HG03571 (cell line): ENCODE measurements at regions not wholly inside any gene's neighbourhood (a gene's known extent, or its start where the extent isn't known, plus 50 kb on each side); places are given as distances from the start of the nearest gene placed in this dataset.
"Not testable (repeated sequence)": the region's sequence is repeated elsewhere in the genome, so short reads cannot be mapped to it uniquely, and the experiment has no call there.

Experiments
- ATAC-seq: cut with Tn5 transposase; IDR thresholded peaks from one replicate; pipeline ENCODE4 v1.9.1; 2021; ENCODE audit not compliant: unreplicated experiment

DNA sequence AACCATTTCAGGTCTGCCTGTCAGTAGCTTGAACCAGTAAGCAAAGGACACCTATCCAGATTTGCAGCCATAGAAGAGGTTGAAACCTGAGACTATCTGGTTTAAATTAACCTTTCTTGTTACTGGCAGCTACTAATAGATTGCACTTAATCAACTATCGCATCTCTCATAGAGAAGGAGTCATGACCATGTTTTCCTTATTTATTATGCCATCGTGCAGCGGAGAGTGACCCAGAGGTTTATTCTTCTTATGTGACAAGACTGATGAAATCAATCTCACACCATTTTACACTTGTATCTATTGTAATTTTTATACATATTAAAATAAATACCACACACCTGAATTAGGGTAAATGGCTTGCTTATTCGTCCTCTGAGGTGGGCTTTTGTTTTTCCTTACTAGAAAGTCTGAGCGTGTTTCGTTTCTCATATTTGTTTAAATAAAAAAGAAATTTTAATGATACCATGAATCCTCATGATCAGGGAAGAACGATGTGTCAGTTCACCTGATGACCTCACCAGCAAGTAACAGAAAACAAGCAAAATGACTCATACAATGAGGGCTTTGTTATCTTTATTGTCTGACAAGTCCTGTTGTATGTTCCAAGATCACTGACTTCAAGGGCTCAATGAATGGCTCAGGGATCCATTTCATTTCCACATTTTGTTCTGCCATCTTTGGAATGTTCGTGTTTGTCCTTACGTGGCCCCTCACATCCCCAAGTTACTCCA, 379.5 kb upstream of the DPH6 start:
- no peak for ATAC-seq

- ATAC-seq, result no peak
Observed at GRCh38 chr15:35926007-35926380, 380.0 kb upstream of the DPH6 start.

DNA sequence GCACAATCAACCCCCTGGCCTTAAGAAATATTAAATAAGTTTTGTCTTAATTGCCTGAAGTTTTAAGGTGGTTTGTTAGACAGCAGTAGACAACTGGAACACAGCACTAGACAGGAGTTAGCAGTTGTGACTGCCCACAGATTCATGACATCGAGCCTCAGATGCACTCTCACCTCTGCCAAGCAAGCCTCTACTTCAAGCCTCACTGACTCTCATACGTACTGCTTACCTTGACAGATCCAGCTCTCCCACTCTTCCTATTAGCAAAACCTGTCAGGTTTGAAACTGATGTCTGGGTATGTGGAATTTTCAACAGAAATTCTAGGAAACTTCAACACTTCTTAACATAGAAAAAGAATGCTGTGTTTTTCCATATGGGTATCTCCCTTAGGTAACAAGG, 382.9 kb upstream of the DPH6 start:
- ATAC-seq, result no peak

DNA sequence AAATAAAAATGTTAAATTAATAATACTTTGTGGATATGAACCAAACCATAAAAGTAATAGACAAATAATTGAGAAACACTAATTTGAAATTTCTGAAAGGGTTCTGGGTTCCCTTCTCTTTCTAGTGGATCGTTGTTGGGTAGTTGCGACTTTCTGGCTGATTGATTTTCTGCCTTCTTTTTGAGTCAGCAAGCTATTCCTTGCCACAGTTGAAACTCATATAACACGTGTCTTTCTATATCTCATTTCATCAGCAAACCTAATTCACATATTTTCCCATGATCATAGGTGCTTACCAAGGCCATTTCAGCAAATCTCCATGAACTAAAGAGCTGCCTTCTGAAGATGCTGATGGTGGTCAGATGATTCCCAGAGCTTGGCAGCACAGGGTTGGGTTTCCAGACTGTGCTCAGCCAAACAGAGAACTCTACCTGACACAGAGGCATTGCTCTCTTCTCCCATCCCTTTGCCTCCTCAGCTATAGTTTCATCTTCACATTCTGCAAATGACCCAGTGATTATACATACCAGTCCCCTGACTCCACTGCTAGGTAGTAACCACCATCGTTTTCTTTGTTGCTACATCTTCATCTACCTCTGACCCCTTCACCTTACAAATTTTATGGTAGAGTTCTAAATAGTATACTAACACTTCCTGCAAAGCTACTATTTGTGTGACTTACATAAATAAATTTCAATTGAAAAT, 383.9 kb upstream of the DPH6 start:
- ATAC-seq, result peak; percentile 69

DNA sequence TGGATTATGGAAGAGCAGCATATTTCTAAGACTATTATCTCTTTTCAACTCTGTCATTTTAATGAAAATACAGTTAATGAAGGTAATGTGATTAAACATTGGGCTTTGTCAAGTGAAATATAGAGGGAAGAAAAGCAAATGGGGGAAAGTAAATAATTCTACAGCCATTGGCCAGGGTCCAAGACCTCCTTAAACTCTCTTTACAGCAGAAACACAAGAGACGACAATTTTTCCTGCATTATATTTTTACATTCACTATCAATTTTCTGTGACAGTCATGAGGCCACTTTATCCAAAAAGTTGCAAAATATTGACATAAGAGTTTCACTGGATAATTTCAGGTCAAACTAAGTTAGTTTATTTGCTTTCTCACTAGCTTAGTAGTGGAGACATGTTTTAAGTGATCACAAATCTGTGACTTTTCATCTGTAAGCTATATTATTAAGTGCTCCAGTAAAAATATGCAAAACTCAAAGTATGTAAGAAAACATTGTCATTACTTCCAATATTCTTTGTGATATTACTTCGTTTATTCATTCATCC, 385.9 kb upstream of the DPH6 start:
- ATAC-seq, result no peak

GRCh38 chr15:35932531-35932930, 386.6 kb upstream of the DPH6 start:
- ATAC-seq, result no peak

DNA sequence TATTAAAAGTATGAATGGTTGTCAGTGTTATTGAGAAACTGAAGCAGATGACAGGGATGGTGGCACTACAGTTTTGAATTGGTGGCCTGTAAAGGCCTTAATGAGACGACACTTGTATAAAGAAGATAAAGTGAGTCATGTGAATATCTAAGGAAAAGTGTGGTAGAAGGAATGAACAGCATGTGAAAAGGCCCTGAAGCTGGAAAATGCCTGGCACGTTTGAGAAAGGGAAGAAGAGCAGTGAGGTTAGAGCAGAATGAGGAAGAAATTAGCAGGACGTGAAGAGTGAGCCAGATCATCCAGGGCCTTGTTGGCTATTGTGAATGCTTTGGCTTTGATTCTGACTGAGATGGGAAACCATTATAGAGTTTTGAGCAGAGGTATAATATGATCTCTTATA, 387.6 kb upstream of the DPH6 start:
- no peak for ATAC-seq

GRCh38 chr15:35934383-35935049, 388.6 kb upstream of the DPH6 start:
- no peak for ATAC-seq

DNA sequence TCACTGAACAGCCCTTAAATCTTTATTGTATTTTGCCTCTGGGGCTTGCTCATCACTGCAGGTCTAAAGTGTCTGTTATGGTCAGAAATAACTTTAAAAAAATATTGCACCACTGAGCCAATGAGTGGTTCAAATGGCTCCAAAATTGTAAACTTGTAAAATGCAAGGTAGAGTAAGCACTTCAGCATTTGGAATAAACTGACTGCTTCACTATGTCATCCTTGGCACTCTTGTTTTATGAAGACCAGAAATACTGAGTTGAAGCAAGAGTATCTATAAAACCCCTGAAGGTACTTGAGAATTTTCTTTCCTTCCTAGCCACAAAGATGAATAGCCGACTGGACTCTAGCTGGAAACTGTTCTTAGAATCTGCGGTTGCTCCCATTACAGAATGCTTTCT, 390.3 kb upstream of the DPH6 start:
- ATAC-seq, result no peak

- no peak for ATAC-seq
Observed at GRCh38 chr15:35937380-35937779, 391.4 kb upstream of the DPH6 start.

GRCh38 chr15:35944945-35945585, 399.1 kb upstream of the DPH6 start:
- no peak for ATAC-seq

- no peak for ATAC-seq
Observed at GRCh38 chr15:35953424-35953823, 407.5 kb upstream of the DPH6 start.

GRCh38 chr15:35956056-35956455, 410.1 kb upstream of the DPH6 start:
- no peak for ATAC-seq

DNA sequence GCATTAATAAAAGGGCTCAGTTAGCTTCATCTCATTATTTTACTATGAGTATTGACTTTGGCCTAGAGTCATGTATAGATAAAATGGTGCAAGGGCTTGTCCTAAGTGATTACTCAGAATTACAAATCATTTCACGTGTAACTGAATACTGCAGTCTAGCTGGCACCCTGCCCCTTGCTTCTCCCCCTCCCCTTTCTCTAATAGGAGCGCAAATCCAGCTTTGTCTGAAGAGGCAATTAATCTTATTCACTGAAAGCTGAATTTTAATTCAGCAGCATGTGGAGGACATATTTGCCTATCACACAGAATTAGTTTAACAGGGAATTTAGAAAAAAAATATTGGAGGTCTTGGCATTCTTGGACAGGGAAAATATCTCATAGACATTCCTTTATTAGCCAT, 412.1 kb upstream of the DPH6 start:
- ATAC-seq, result no peak

- ATAC-seq, result no peak
Observed at GRCh38 chr15:35958975-35959374, 413.0 kb upstream of the DPH6 start.

GRCh38 chr15:35963326-35963725, 417.4 kb upstream of the DPH6 start:
- ATAC-seq, result no peak

DNA sequence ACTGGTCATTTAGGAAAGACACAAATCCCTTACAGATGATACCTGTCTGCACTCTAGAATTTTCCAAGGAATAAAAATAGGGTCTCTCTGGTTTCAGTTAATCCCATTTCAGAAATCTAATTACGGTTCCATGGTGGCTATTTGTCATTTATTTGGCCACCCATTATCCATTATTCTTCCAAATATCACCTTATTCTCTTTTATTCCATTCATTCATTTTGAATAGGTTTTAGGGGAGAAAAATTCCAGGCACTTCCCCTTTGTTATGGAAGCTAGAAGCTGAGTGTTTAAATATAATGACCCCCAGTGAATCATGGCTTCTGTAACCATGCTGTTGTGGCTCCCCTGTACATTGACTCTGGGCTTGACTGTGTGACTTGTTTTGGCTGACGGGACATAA, 420.8 kb upstream of the DPH6 start:
- no peak for ATAC-seq

GRCh38 chr15:35967968-35968367, 422.0 kb upstream of the DPH6 start:
- ATAC-seq, result not testable (repeated sequence)

GRCh38 chr15:35973029-35973428, 427.1 kb upstream of the DPH6 start:
- no peak for ATAC-seq

DNA sequence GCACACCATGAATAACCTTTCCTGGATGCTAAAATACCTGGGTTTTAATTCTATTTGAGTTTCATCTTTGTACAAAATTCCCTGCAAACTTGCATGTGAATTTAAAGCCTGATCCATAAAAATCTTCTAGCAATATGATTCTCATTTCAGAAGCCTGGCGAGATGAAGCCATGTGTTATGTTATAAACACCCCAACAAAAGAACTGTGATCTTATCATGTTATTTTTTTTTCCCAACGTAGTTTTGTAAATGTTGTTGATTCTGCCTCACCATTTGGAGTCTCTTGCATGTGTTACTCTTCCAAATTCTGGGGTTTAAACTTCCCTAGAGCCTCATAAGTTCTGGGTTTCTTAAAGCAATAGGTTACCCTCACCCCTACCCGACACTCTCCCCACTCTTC, 428.1 kb upstream of the DPH6 start:
- no peak for ATAC-seq

GRCh38 chr15:35975941-35976340, 430.0 kb upstream of the DPH6 start:
- no peak for ATAC-seq
